Peyer's patch (tissue), 4 donors: ENCODE measurements at regions not wholly inside any gene's neighbourhood (a gene's known extent, or its start where the extent isn't known, plus 50 kb on each side); places are given as distances from the start of the nearest gene placed in this dataset.
"Not testable (repeated sequence)": the region's sequence is repeated elsewhere in the genome, so short reads cannot be mapped to it uniquely, and the experiment has no call there.

Experiments
- CTCF ChIP-seq, 6 experiments: fragments of 450-650 bp in 4 of 6; fragments of 200-600 bp in 2 of 6; sonication (generic) in 1 of 6; IDR thresholded peaks; one replicate each; pipeline ENCODE4 v1.5.1; 2017 to 2019; ENCODE audit warnings: antibody characterized with exemption in 6 of 6, mild to moderate bottlenecking in 3 of 6, moderate library complexity in 1 of 6
- POLR2A ChIP-seq, 2 donors: fragments of 450-650 bp; IDR thresholded peaks; one replicate each; pipeline ENCODE4 v1.5.1; 2017; ENCODE audit warnings: antibody characterized with exemption in 2 of 2, mild to moderate bottlenecking in 2 of 2, moderate library complexity in 2 of 2

DNA sequence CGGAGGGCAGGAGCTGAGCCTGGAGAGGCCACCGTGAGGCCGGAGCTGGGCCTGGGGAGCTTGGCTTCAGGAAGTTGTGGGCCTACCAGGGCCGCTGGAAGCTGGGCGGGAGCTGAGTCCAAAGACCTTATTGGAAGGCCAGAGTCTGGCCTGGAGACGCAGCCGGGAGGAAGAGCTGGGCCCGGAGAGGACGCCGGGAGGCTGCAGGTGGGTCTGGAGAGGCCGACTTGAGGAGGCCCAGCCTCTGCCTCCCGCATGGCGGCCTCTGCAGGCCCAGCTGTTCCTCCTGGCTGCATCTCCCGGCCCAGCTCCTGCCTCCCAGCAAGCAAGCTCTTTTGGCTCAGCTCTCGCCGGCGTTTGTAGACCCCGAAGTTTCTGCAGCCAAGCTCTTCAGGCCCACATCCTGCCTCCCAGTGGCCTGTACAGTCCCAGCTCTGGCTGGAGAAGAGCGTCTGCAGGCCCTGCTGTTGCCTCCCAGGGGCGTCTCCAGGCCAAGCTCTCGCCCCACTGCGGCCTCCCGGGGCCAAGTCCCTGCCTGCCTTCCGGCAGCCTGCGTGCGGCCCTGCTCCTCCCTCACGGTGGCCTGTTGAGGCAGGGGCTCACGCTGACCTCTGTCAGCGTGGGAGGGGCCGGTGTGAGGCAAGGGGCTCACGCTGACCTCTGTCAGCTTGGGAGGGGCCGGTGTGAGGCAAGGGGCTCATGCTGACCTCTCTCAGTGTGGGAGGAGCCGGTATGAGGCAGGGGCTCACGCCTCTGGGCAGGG is 70.4 kb upstream of the COBL start:
- TF ChIP-seq CTCF, POLR2A (IDR thresholded peaks at IDR 0.05): not testable (repeated sequence)
